DMS153 treated with DMSO at 0.1 percent for 48 hours (cell line): ENCODE measurements at regions not wholly inside any gene's neighbourhood (a gene's known extent, or its start where the extent isn't known, plus 50 kb on each side); places are given as distances from the start of the nearest gene placed in this dataset.

ENCODE experiments used
- DNase-seq: peaks from one replicate; lab custom pipeline; 2025; ENCODE audit not compliant: unreplicated experiment; lab: John Stamatoyannopoulos, UW

DNA sequence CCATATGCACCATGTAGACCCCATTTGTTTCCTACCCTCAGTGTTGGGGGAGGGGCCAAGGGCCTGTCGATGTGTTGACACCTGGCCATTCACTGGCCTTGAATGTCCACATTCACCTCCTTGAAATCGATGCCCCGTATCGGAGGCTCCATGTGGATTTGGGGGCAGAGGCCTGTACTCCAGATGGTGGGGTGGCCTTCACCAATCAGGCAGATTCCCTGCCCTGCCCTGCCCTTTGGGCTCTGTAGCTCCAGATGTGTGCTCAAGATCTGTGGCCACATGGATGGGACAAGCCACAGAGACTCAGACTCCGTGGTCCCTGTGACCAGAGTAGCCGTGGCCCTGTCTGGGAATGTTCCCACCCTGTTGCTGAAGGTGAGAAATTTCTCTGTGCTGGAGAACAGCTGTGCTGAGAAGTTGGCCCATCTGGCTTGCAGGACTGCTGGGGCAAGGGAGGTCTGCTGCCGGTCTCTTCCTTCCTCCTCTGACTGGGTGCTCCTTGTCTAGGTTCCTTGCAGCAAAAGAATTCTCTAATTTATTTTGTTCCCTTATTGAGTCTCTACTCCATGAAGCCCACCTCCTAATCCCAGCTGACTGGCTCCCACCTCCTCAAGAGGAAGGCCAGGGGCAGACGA lies 221.3 kb downstream of the SEC14L1 start:
- DNase-seq: no peak

DNA sequence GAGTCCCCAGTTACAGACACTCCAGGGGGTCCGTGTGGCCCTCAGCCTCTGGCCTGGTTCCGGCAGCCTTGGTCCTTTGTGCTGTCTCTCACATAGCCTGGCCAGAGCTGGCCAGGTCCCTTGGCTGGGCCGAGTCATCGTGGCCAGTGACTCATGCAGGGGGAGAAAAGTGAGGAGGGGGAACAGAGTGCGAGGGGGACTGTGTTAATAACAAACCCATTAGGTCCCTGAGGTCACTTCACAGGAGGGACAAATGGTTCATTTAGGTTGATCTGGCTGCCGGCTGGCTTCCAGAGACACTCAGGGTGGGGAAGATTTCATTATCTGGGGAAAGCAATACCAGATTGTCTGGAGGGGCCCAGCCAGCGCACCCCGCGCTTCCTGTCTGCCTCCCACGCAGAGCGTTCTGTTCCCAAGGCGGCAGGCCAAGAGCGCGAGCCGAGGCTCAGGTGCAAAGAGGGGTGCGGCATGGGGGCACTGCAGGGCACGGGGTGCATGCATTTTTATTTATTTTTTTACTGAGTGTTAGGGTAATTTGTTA lies 223.1 kb downstream of the SEC14L1 start:
- no peak for DNase-seq

- no peak for DNase-seq
These were observed 223.7 kb downstream of the SEC14L1 start for GRCh38 chr17:77364381-77364911.

GRCh38 chr17:77364941-77365583 lies 224.3 kb downstream of the SEC14L1 start:
- DNase-seq: no peak

DNA sequence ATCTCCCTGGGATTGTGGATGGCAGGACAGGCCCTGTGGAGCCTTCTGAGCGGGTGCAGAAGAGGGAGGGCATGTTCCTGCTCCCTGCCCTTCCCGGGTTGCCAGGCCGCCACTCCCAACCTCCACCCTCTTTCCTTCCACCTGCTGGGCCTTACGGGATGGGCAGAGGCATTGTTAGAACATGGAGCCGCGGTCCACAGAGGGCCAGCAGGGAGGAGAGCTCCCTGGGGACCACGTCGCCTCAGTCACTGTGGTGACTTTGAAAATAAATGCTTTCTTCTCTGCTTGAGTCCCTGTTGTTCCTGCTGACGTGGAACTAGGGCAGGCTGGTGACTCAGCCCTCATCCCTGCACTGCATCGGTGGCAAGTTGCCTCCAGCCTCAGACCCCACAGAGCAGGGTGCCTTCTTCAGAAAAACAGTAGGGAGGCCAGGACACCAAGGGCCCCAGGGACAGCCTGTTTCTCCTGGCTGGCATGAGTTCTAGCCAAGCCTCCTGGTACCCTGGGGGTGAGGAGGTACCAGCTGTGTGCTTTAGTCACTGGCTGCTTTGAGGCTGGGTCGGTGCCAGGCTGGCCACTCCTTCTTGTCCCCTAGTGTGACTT lies 224.9 kb downstream of the SEC14L1 start:
- peak; percentile 80 for DNase-seq

GRCh38 chr17:77366206-77366557 lies 225.4 kb downstream of the SEC14L1 start:
- DNase-seq: peak; percentile 55

DNA sequence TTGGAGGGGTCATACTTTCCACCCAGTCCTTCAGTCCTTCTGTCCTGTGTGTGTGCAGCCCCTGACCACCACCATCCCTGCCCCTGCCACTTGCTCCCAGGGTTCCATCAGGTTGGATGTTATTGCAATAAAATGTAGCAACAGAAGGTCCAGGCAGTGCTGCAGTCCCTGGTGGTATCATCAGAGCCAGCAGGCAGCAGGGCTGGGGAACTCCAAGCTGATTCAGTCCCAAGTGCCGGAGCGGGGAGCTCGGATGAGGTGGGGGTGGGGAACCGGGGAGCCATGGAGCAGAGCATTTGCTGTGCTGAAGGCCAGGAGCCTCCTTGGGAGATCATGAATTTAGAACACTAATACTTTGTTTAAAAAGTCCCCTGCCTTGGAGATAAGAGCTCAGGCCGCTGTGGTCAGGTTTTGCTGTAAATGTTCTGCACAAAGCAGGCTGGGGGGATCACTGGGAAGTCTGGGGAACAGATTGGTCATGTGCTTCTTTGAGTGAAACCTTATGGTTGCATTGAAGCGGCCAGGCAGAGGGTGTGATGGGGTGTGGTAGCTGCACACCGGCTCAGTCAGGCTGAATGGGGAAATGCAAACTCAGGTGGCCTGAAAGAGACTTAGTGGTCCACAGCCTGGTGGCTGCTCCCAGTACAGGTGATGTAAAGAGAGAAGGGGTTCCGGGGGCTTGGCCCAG lies 225.9 kb downstream of the SEC14L1 start:
- no peak for DNase-seq

- no peak for DNase-seq
These were observed 228.8 kb downstream of the SEC14L1 start for GRCh38 chr17:77369544-77369971.

- no peak for DNase-seq
These were observed 229.8 kb downstream of the SEC14L1 start for GRCh38 chr17:77370586-77370985.

- DNase-seq: peak; percentile 87
These were observed 230.5 kb downstream of the SEC14L1 start for GRCh38 chr17:77371117-77371887.

DNA sequence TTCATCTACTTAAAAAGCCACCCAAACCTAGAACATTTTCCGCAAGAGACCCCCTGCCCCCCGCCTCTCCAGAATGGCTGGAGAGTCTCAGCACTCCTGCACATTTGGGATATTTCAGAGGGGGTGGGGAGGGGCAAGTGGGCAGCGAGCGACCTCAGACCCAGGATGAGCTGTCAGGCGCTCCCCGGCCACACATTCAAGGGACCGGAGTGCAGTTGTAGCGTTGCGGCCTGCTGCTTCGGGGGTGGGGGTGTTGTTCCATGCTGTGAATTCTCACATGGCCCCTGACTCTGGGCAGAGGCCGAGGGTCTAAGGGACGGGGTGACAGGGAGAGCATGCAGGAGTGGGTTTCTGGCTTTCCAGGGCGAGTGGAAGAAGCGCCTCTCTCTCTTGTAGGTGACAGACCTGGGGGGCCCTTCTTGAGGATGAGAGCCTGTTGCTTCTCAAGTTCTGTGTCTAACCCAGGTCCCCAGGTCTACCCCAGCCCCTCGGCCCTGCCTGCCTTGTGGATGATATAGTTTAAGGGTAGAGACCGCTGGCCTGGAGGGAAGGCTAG lies 231.2 kb downstream of the SEC14L1 start:
- DNase-seq: no peak

DNA sequence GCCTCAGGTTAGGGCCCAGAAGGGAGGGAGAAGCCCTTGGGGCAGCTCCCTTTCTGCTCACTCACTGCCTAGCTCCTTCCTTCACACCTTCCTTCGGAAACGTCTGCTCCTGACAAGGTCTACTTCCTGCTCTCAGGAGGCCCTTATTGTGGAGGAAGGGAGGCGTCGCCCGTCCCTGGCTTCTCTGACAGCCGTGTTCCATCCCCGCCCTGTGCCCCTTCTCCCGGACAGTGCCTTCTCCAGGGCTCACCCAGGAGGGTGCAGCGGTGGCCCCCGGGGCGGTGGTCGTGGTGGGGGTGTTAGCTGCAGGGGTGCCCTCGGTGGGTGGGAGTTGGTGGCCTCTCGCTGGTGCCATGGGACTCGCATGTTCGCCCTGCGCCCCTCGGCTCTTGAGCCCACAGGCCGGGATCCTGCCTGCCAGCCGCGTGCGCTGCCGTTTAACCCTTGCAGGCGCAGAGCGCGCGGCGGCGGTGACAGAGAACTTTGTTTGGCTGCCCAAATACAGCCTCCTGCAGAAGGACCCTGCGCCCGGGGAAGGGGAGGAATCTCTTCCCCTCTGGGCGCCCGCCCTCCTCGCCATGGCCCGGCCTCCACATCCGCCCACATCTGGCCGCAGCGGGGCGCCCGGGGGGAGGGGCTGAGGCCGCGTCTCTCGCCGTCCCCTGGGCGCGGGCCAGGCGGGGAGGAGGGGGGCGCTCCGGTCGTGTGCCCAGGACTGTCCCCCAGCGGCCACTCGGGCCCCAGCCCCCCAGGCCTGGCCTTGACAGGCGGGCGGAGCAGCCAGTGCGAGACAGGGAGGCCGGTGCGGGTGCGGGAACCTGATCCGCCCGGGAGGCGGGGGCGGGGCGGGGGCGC lies 231.9 kb downstream of the SEC14L1 start:
- DNase-seq: peak; percentile 47

GRCh38 chr17:77373299-77374169 lies 232.8 kb downstream of the SEC14L1 start:
- no peak for DNase-seq

DNA sequence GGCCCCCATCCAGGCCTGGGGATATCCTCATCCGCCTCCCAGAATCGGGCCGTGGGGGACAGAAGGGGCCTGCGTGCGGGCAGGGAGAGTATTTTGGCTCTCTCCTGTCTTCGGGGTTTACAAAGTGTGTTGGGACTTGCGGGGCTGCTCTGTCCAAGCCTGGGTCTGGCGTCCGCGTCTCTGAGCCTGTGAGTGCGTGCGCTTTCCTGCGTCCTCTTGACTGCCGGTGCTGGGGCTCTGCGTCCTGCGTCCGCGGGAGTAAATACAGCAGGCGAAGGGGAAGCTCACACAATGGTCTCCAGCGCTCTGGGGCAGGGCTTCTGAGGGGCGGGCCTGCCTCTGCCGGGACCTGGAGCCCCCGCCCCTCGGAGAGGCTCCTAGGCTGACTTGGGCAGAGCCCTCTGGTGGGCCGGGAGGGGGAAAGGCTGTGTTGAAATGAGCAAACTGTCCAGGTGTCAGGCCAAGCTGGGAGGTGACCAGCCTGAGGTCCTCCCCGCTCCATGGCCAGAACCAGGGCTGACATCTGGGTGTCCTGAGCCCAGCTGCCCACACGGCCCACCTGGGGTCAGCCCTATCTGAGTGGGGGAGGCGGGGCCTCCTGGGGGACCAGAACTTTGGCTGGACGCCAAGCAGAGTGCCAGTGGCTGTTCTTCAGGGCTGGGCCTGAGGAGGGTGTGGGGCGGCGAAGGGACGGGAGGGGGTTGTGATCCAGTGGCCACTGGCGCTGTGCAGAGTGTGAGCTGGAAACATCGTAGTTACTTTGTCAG lies 233.6 kb downstream of the SEC14L1 start:
- DNase-seq: peak; percentile 72

GRCh38 chr17:77375108-77375916 lies 234.5 kb downstream of the SEC14L1 start:
- no peak for DNase-seq

GRCh38 chr17:77375917-77376651 lies 235.3 kb downstream of the SEC14L1 start:
- no peak for DNase-seq
